C4-2B (cell line): ENCODE measurements at regions not wholly inside any gene's neighbourhood (a gene's known extent, or its start where the extent isn't known, plus 50 kb on each side); places are given as distances from the start of the nearest gene placed in this dataset.

Experiments
- H3K27ac ChIP-seq: fragments of 450-650 bp; 2 replicates; pipeline ENCODE4 v1.5.1; 2017
- ZFX ChIP-seq: fragments of 450-650 bp; IDR thresholded peaks from 2 replicates; pipeline ENCODE4 v1.6.1; 2017
- TF ChIP-seq, protein P1 (sequence below): fragments of 450-650 bp; conservative IDR thresholded peaks from 2 replicates; pipeline ENCODE4 v1.5.1; 2017; ENCODE audit warnings: mild to moderate bottlenecking

DNA sequence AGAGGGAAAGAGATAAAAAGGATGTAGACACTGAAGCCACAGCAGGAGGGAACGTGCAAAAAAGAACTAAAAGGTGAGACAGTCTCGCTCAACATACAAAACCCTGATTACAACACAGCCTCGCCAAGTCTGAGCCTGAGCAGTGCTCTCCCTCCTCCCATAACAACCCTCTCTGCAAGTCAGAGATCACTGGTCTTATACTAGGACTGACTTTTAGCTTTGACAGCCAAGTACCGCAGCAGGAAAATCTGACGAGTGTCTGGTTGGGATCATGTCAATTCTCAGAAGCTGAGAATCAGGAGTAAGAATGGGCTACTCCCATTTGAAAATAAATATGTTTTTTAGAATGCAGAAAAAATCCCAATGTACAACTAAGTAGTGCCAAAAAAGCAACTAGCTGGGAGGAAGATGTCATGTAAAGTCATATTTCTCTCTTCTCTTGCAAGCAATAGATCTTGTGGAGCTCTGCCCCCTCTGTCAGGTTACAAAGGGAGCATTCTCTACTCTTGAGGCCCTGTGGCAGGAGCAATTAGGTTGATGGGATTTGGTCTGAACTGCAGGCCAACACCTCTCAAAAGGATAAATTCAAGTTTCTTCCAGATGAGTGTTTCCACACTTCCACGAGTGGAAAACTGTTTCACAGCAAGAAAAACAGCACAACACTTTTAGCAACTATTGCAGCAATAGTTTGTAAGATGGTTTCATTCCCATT, 118.9 kb upstream of the COL21A1 start:
- no peak for TF ChIP-seq ZFX
- TF ChIP-seq, protein P1, sequence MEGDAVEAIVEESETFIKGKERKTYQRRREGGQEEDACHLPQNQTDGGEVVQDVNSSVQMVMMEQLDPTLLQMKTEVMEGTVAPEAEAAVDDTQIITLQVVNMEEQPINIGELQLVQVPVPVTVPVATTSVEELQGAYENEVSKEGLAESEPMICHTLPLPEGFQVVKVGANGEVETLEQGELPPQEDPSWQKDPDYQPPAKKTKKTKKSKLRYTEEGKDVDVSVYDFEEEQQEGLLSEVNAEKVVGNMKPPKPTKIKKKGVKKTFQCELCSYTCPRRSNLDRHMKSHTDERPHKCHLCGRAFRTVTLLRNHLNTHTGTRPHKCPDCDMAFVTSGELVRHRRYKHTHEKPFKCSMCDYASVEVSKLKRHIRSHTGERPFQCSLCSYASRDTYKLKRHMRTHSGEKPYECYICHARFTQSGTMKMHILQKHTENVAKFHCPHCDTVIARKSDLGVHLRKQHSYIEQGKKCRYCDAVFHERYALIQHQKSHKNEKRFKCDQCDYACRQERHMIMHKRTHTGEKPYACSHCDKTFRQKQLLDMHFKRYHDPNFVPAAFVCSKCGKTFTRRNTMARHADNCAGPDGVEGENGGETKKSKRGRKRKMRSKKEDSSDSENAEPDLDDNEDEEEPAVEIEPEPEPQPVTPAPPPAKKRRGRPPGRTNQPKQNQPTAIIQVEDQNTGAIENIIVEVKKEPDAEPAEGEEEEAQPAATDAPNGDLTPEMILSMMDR, result no peak

DNA sequence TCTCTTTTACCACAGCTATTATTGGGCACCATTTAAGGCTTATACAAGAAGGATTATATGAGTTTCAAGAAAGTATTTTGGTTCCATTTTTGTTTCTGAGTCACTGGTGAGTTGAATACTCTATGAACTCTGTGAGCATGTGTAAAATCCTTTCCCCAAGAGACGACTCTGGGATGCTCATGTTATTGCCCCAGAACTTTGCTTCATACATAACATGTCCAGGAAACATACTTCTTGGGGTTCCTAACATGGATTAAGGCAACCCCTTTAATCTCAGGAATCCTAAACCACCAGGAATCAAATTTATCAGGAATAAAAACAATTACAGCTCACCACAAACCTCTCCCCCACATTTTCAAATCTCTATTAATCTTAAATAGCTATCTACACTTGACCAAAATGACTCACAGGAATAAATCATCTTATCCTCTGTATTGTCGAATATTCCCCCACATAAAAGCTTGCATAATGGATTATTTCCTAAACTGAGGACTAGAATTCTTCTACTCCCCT, 117.5 kb upstream of the COL21A1 start:
- no peak overlapping the region for H3K27ac ChIP-seq
- no peak for TF ChIP-seq ZFX
- TF ChIP-seq, protein P1, result no peak

More for the DNA sequence above, 118.9 kb upstream of the COL21A1 start:
- H3K27ac ChIP-seq, result no peak overlapping the region

DNA sequence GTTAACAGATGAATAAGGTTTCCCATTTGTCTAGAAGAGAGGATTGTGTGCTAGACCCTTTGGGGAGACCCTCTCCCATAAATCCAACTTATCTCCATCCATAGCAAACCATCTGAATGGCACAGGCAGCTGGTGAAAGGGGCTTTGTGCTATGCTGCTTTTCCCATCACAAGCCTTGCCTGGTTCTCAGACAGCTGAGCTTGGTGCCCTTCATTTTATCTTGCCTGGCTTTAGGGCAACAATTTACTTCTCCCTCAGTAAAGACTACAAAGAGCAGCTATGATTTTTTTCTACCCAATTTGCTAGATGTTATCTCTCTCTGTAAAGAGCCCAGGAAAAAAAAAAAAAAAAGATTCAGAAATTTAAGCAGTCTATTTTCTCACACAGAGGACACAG, 117.0 kb upstream of the COL21A1 start:
- no peak for TF ChIP-seq ZFX
- TF ChIP-seq, protein P1, result no peak

GRCh38 chr6:56363796-56364430, 116.5 kb upstream of the COL21A1 start:
- TF ChIP-seq, protein P1, result no peak
- no peak for TF ChIP-seq ZFX
- H3K27ac ChIP-seq, result no peak overlapping the region

More for the DNA sequence above, 117.0 kb upstream of the COL21A1 start:
- H3K27ac ChIP-seq, result no peak overlapping the region

DNA sequence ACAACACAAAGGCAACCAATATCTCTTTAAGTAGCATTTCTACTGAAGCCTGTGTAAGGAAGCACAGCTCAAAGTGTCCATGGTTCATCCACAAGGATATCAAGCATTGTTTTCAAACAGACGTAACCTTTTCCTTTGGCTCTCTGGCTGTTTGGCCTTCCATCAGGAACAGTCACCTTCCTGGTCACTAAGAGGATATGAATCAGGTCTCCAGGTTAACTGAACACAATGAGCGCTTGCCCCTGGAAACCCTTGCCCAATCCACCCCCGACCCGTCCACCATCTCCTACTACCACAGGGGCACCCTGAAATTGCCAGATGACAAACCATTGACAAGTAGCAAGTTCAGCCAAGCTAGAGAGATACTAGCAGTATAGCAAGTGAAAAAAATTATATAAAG, 114.4 kb upstream of the COL21A1 start:
- no peak overlapping the region for H3K27ac ChIP-seq
- TF ChIP-seq, protein P1, result no peak

GRCh38 chr6:56359201-56359899, 112.0 kb upstream of the COL21A1 start:
- TF ChIP-seq, protein P1, result peak; percentile 82
- no peak for TF ChIP-seq ZFX
- H3K27ac ChIP-seq, result no peak overlapping the region
